PC-3 (cell line): ENCODE measurements at regions not wholly inside any gene's neighbourhood (a gene's known extent, or its start where the extent isn't known, plus 50 kb on each side); places are given as distances from the start of the nearest gene placed in this dataset.

Experiments used
- ATAC-seq: fragments of 200-7000 bp; cut with Tn5 transposase; 2 replicates; pipeline ENCODE4 v1.9.1; 2020; ENCODE audit warnings: mild to moderate bottlenecking, moderate library complexity
- BruUV-seq: library from RNA; stranded (reverse); fragments of 400-500 nt; replicated peaks from 2 replicates; lab custom pipeline; 2021; lab: Mats Ljungman, UMichigan
- CTCF ChIA-PET: fragments of 300-600 bp; sonication (Branson Sonifier 250); formaldehyde crosslinking; loops from one replicate; lab custom pipeline; 2022; ENCODE audit warnings: antibody characterized with exemption; lab: Charles Lee
- POLR2A ChIA-PET: fragments of 300-600 bp; sonication (Branson Sonifier 250); formaldehyde crosslinking; loops from one replicate; lab custom pipeline; 2022; ENCODE audit warnings: antibody characterized with exemption; ENCODE audit not compliant: unreplicated experiment; lab: Charles Lee
- DNase-seq: peaks from one replicate; pipeline ENCODE4 v3.0.0-alpha.2; 2015
- H2AFZ ChIP-seq: fragments of 300-600 bp; sonication (generic); 2 replicates; pipeline ENCODE4 v1.6.0; 2016; ENCODE audit warnings: antibody characterized with exemption, low read length
- H3F3A ChIP-seq: fragments of 300-600 bp; sonication (generic); one replicate; pipeline ENCODE4 v1.6.0; 2017; ENCODE audit warnings: antibody characterized with exemption, low read length, control low read depth, mild to moderate bottlenecking; ENCODE audit not compliant: unreplicated experiment
- H3K27ac ChIP-seq: fragments of 300-600 bp; sonication (generic); 2 replicates; pipeline ENCODE4 v1.5.1; 2016; ENCODE audit warnings: mild to moderate bottlenecking, low read length
- H3K27me3 ChIP-seq: fragments of 300-600 bp; sonication (generic); 2 replicates; pipeline ENCODE4 v1.6.1; 2016; ENCODE audit warnings: low read length, mixed read lengths
- H3K36me3 ChIP-seq: fragments of 300-600 bp; sonication (generic); 2 replicates; pipeline ENCODE4 v1.6.1; 2016; ENCODE audit warnings: low read depth, mixed run types, low read length, mixed read lengths
- H3K4me1 ChIP-seq: fragments of 300-600 bp; sonication (generic); 2 replicates; pipeline ENCODE4 v1.5.1; 2016; ENCODE audit warnings: low read length; ENCODE audit not compliant: insufficient read depth
- H3K4me2 ChIP-seq: fragments of 300-600 bp; sonication (generic); 2 replicates; pipeline ENCODE4 v1.6.0; 2016; ENCODE audit warnings: low read length
- H3K4me3 ChIP-seq: fragments of 300-600 bp; sonication (generic); 2 replicates; pipeline ENCODE4 v1.5.1; 2016; ENCODE audit warnings: mild to moderate bottlenecking, low read length, mixed read lengths
- H3K79me2 ChIP-seq: fragments of 300-600 bp; sonication (generic); 2 replicates; pipeline ENCODE4 v1.6.1; 2017; ENCODE audit warnings: low read length, mixed read lengths
- H3K9ac ChIP-seq: fragments of 300-600 bp; sonication (generic); 2 replicates; pipeline ENCODE4 v1.6.0; 2016; ENCODE audit warnings: mild to moderate bottlenecking, low read length
- H3K9me2 ChIP-seq: fragments of 300-600 bp; sonication (generic); replicated peaks from 2 replicates; pipeline ENCODE4 v1.6.1; 2016; ENCODE audit warnings: mixed run types, low read length, mixed read lengths
- H3K9me3 ChIP-seq: fragments of 300-600 bp; sonication (generic); 2 replicates; pipeline ENCODE4 v1.6.1; 2016; ENCODE audit warnings: low read length, mixed read lengths
- H4K20me1 ChIP-seq: fragments of 300-600 bp; sonication (generic); 2 replicates; pipeline ENCODE4 v1.6.1; 2016; ENCODE audit warnings: low read length, mixed read lengths
- EZH2 ChIP-seq: fragments of 300-600 bp; sonication (generic); IDR thresholded peaks from one replicate; pipeline ENCODE4 v1.6.1; 2017; ENCODE audit warnings: antibody characterized with exemption, mild to moderate bottlenecking, low read length; ENCODE audit not compliant: unreplicated experiment
- EZH2phosphoT487 ChIP-seq: fragments of 300-600 bp; sonication (generic); IDR thresholded peaks from 2 replicates; pipeline ENCODE4 v1.6.1; 2018; ENCODE audit warnings: mild to moderate bottlenecking, antibody characterized with exemption, low read length, borderline replicate concordance
- intact Hi-C: fragments of 100-400 bp; cut with micrococcal nuclease; formaldehyde crosslinking; loops from 2 replicates; pipeline ENCODE4 v1.9.0; 2023
- TF ChIP-seq, protein P1 (sequence below): fragments of 300-600 bp; sonication (generic); conservative IDR thresholded peaks from 2 replicates; pipeline ENCODE4 v1.5.1; 2017; ENCODE audit warnings: antibody characterized with exemption, low read depth, mild to moderate bottlenecking, low read length

DNA sequence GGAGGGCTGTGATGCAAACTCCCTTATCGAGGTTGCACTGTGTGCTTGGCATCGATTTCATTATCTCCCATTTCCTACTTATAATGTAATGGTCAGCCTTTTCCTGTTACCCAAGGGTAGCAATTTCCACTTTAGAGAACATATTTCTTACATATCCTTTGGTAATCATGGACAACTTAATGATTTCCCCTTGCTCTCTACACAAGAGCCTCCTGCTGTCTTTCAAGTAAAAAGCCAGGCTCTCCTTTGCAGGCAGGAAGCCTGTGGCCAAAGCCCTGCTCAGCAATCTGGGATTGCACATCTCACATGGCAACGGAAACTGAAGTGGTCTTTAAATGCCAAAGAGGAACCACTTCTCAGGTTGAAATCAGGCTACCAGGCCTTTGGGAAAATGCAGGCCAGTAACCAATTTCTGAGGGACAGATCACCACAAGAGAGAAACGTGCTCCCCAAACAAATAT is 86.7 kb upstream of the IKZF1 start:
- Histone ChIP-seq H3K36me3 (no peaks in the 10 kb centered on the region), H3K27me3 (peaks cover 33% of the 10 kb centered on the region)
- ATAC-seq = no peak

DNA sequence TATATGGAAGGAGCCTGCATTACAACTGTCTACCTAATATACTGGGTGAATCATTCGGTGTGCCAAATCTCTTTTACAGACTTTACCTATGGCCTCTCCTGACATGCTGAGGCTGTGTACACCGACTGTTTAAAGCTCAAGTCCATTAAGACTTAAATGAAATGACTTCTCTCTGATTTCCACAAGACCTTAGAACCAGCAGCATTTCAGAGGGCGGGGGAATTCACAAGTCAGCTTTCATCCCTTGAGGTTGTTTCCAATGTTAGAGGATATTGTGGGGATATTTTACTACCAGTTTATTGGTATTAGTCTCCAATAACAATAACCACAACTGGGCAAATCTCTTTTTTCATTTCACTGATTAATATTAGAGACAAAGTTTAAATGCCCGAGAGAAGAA is 87.1 kb upstream of the IKZF1 start:
- TF ChIP-seq EZH2 (no peak), EZH2phosphoT487 (no peak)
- TF ChIP-seq, protein P1, sequence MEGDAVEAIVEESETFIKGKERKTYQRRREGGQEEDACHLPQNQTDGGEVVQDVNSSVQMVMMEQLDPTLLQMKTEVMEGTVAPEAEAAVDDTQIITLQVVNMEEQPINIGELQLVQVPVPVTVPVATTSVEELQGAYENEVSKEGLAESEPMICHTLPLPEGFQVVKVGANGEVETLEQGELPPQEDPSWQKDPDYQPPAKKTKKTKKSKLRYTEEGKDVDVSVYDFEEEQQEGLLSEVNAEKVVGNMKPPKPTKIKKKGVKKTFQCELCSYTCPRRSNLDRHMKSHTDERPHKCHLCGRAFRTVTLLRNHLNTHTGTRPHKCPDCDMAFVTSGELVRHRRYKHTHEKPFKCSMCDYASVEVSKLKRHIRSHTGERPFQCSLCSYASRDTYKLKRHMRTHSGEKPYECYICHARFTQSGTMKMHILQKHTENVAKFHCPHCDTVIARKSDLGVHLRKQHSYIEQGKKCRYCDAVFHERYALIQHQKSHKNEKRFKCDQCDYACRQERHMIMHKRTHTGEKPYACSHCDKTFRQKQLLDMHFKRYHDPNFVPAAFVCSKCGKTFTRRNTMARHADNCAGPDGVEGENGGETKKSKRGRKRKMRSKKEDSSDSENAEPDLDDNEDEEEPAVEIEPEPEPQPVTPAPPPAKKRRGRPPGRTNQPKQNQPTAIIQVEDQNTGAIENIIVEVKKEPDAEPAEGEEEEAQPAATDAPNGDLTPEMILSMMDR = no peak
- Histone ChIP-seq H4K20me1 (no peaks in the 10 kb centered on the region), H3K4me2 (no peak overlapping the region), H3K9me2 (no peaks in the 10 kb centered on the region), H3K9me3 (peaks cover 5% of the 10 kb centered on the region; the same call in 1 of the 2 replicates), H2AFZ (no peak overlapping the region), H3K4me1 (no peaks in the 10 kb centered on the region), H3K36me3 (no peaks in the 10 kb centered on the region), H3K79me2 (no peaks in the 10 kb centered on the region), H3K9ac (no peak overlapping the region), H3K27ac (no peak overlapping the region), H3K27me3 (peaks cover 37% of the 10 kb centered on the region), H3K4me3 (no peak overlapping the region), H3F3A (no peaks in the 10 kb centered on the region)
- intact Hi-C loops = no loop called here
- BruUV-seq = no TSS peak
- POLR2A ChIA-PET = no interaction called here
- CTCF ChIA-PET = no interaction called here
- no peak for DNase-seq
- ATAC-seq = no peak

More for the DNA sequence above, 86.7 kb upstream of the IKZF1 start:
- TF ChIP-seq, protein P1 = no peak
- TF ChIP-seq EZH2phosphoT487 (no peak), EZH2 (no peak)
- Histone ChIP-seq H3K4me1 (no peaks in the 10 kb centered on the region), H3F3A (no peaks in the 10 kb centered on the region), H3K4me2 (no peak overlapping the region), H3K9me2 (no peaks in the 10 kb centered on the region), H3K4me3 (no peak overlapping the region), H3K9me3 (peaks cover 10% of the 10 kb centered on the region; the same call in 1 of the 2 replicates), H4K20me1 (no peaks in the 10 kb centered on the region), H3K79me2 (no peaks in the 10 kb centered on the region), H3K9ac (no peak overlapping the region), H2AFZ (no peak overlapping the region), H3K27ac (no peak overlapping the region)
- DNase-seq = no peak
- no TSS peak for BruUV-seq
- intact Hi-C loops = no loop called here
- ChIA-PET POLR2A (no interaction called here), CTCF (interaction anchor here (0.7 kb wide), 1 partner anchor 70 kb away, joined by 3 read pairs; no protein-coding TSS in a partner anchor)

DNA sequence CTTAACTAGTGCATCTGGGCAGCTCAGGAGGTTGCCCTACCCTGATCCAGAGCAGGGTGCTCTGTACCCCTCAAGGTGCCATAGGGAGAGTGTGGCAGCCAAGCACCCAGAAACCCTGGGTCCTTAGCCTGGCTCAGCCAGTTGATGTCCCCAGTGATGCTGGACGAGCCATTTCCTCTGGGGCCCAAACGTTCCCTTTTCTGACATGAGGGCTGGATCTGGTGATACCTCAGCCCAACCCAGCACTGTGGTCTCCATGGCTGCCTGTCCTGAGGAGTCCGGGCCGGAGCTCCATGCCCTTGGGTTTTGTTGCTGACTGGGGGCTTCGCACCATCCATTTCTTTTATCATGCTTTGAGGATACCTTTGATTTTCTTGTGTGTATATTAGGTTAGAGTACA is 87.9 kb upstream of the IKZF1 start:
- Histone ChIP-seq H3K4me2 (no peak overlapping the region), H3F3A (no peaks in the 10 kb centered on the region), H3K27me3 (peaks cover 45% of the 10 kb centered on the region), H3K9me3 (no peaks in the 10 kb centered on the region), H3K9ac (no peak overlapping the region), H3K79me2 (no peaks in the 10 kb centered on the region), H3K4me3 (no peak overlapping the region), H3K4me1 (no peaks in the 10 kb centered on the region), H3K27ac (no peak overlapping the region), H3K36me3 (no peaks in the 10 kb centered on the region), H2AFZ (no peak overlapping the region), H3K9me2 (no peaks in the 10 kb centered on the region), H4K20me1 (no peaks in the 10 kb centered on the region)
- TF ChIP-seq EZH2 (no peak), EZH2phosphoT487 (no peak)
- TF ChIP-seq, protein P1 = no peak
- DNase-seq (no peak), ATAC-seq (no peak)
- CTCF ChIA-PET = no interaction called here
- BruUV-seq = no TSS peak
- POLR2A ChIA-PET = no interaction called here
- intact Hi-C loops = no loop called here
